Motor neuron (in vitro differentiated cells): ENCODE measurements at regions not wholly inside any gene's neighbourhood (a gene's known extent, or its start where the extent isn't known, plus 50 kb on each side); places are given as distances from the start of the nearest gene placed in this dataset.

Source experiments
- ATAC-seq, 8 experiments: fragments of 200-7000 bp; cut with Tn5 transposase; replicated peaks in 6 of 8; 2 replicates each; pipeline ENCODE4 v1.8.0; 2021; ENCODE audit warnings: mild to moderate bottlenecking in 8 of 8, moderate library complexity in 8 of 8
- H3K27ac ChIP-seq, 2 donors: fragments of 250-450 bp; sonication (Bioruptor Pico); 2 replicates each; pipeline ENCODE4 v1.9.0; 2021; ENCODE audit warnings: antibody characterized with exemption in 2 of 2, mild to moderate bottlenecking in 2 of 2, moderate library complexity in 1 of 2
- H3K4me1 ChIP-seq, 2 donors: fragments of 250-450 bp; sonication (Bioruptor Pico); replicated peaks in 1 of 2; 2 replicates each; pipeline ENCODE4 v1.6.1; 2021; ENCODE audit warnings: antibody characterized with exemption in 2 of 2, mild to moderate bottlenecking in 2 of 2, moderate library complexity in 1 of 2
- H3K4me3 ChIP-seq, 5 donors: fragments of 250-450 bp; sonication (Bioruptor Pico); 2 replicates each; pipeline ENCODE4 v1.9.0; 2021; ENCODE audit warnings: antibody characterized with exemption in 5 of 5, mild to moderate bottlenecking in 5 of 5, moderate library complexity in 4 of 5
- WGBS, 10 experiments: fragments of 450-650 bp; shearing (Covaris generic); methylation state at CpG; one replicate each; pipeline ENCODE4 v1.0.0; 2022; 5-methylcytosine and 5-hydroxymethylcytosine counted together
- in situ Hi-C, 9 experiments: fragments of 400-800 bp; cut with MboI; loops; one replicate each; pipeline ENCODE4 v1.15.0; 2021; ENCODE audit warnings: low sequenced_read_pairs in 9 of 9, low pct_unique_long_range_greater_than_20kb in 2 of 9; ENCODE audit not compliant: unreplicated experiment in 9 of 9

- in situ Hi-C loops, result no loop called here
- 0 to 93% (median 68%) methylated on average over 1 to 12 of the region's 18 CpGs; no CpG with 5 or more reads in 1 of the 10 experiments for WGBS, 10 experiments
- H3K4me1 ChIP-seq, result peaks cover 8 to 12% of the 10 kb centered on the region in 2 donors
- H3K27ac ChIP-seq, result no peak overlapping the region
- no peak for ATAC-seq
- H3K4me3 ChIP-seq, result no peak overlapping the region
Observed at GRCh38 chr2:239892441-239893235, 132.5 kb downstream of the NDUFA10 start.

GRCh38 chr2:239891698-239892097, 133.4 kb downstream of the NDUFA10 start:
- H3K4me3 ChIP-seq, result no peak overlapping the region
- in situ Hi-C loops, result no loop called here
- peaks cover 8 to 12% of the 10 kb centered on the region in 2 donors for H3K4me1 ChIP-seq
- H3K27ac ChIP-seq, result no peak overlapping the region
- peak in 2 of 8 experiments; percentile 38 to 51 for ATAC-seq
- 75 to 100% (median 100%) methylated on average over 1 to 3 of the region's 3 CpGs; no CpG with 5 or more reads in 1 of the 10 experiments for WGBS, 10 experiments

- WGBS, 10 experiments, result 60 to 100% (median 86%) methylated on average over 1 to 8 of the region's 9 CpGs; no CpG with 5 or more reads in 2 of the 10 experiments
- no peak for ATAC-seq
- H3K4me3 ChIP-seq, result no peak overlapping the region
- in situ Hi-C loops, result no loop called here
- peaks cover 8 to 12% of the 10 kb centered on the region in 2 donors for H3K4me1 ChIP-seq
- no peak overlapping the region for H3K27ac ChIP-seq
Observed at GRCh38 chr2:239890206-239890746, 134.9 kb downstream of the NDUFA10 start.

GRCh38 chr2:239889641-239890121, 135.5 kb downstream of the NDUFA10 start:
- WGBS, 10 experiments, result 46 to 83% (median 62%) methylated on average over 3 to 9 of the region's 9 CpGs; no CpG with 5 or more reads in 4 of the 10 experiments
- no peak overlapping the region for H3K27ac ChIP-seq
- peaks cover 8 to 12% of the 10 kb centered on the region in 2 donors for H3K4me1 ChIP-seq
- H3K4me3 ChIP-seq, result no peak overlapping the region
- ATAC-seq, result peak in 5 of 8 experiments; percentile 23 to 68 (median 56)
- in situ Hi-C loops, result no loop called here

GRCh38 chr2:239887604-239888003, 137.5 kb downstream of the NDUFA10 start:
- in situ Hi-C loops, result no loop called here
- no peak overlapping the region for H3K27ac ChIP-seq
- WGBS, 10 experiments, result 20 to 100% (median 76%) methylated on average over 1 to 2 of the region's 2 CpGs; no CpG with 5 or more reads in 2 of the 10 experiments
- peaks cover 8 to 12% of the 10 kb centered on the region in 2 donors for H3K4me1 ChIP-seq
- H3K4me3 ChIP-seq, result no peak overlapping the region
- no peak for ATAC-seq

GRCh38 chr2:239886781-239887180, 138.4 kb downstream of the NDUFA10 start:
- in situ Hi-C loops, result no loop called here
- ATAC-seq, result no peak
- H3K4me1 ChIP-seq, result peaks cover 8 to 12% of the 10 kb centered on the region in 2 donors
- no peak overlapping the region for H3K27ac ChIP-seq
- H3K4me3 ChIP-seq, result no peak overlapping the region

GRCh38 chr2:239884875-239885274, 140.3 kb downstream of the NDUFA10 start:
- in situ Hi-C loops, result no loop called here
- Histone ChIP-seq H3K27ac (no peak overlapping the region), H3K4me3 (no peak overlapping the region), H3K4me1 (peaks cover 3 to 10% of the 10 kb centered on the region in 2 donors)
- ATAC-seq, result no peak
- whole genome bisulfite sequencing, 10 experiments, result 18 to 100% (median 86%) methylated on average over 1 to 2 of the region's 2 CpGs; no CpG with 5 or more reads in 1 of the 10 experiments

GRCh38 chr2:239884051-239884405, 141.1 kb downstream of the NDUFA10 start:
- Histone ChIP-seq H3K27ac (no peak overlapping the region), H3K4me3 (no peak overlapping the region), H3K4me1 (peaks cover 0 to 3% of the 10 kb centered on the region in 2 donors)
- in situ Hi-C loops, result no loop called here
- 20 to 83% (median 68%) methylated on average over 1 to 3 of the region's 5 CpGs; no CpG with 5 or more reads in 6 of the 10 experiments for WGBS, 10 experiments
- no peak for ATAC-seq

GRCh38 chr2:239883326-239884050, 141.7 kb downstream of the NDUFA10 start:
- no peak overlapping the region for H3K27ac ChIP-seq
- ATAC-seq, result no peak
- in situ Hi-C loops, result no loop called here
- H3K4me3 ChIP-seq, result no peak overlapping the region
- WGBS, 10 experiments, result 33 to 100% (median 66%) methylated on average over 2 to 4 of the region's 12 CpGs; no CpG with 5 or more reads in 6 of the 10 experiments
- H3K4me1 ChIP-seq, result peaks cover 0 to 3% of the 10 kb centered on the region in 2 donors

- WGBS, 10 experiments, result 0 to 83% (median 8%) methylated on average over 1 to 4 of the region's 4 CpGs; no CpG with 5 or more reads in 6 of the 10 experiments
- ATAC-seq, result no peak
- Histone ChIP-seq H3K27ac (no peak overlapping the region), H3K4me3 (no peak overlapping the region), H3K4me1 (no peaks in the 10 kb centered on the region)
- in situ Hi-C loops, result no loop called here
Observed at GRCh38 chr2:239882781-239883180, 142.4 kb downstream of the NDUFA10 start.

- WGBS, 10 experiments, result 0 to 67% (median 50%) methylated on average over 1 to 2 of the region's 5 CpGs; no CpG with 5 or more reads in 5 of the 10 experiments
- ATAC-seq, result peak in 7 of 8 experiments; percentile 23 to 90 (median 40)
- Histone ChIP-seq H3K4me3 (no peak overlapping the region), H3K4me1 (no peaks in the 10 kb centered on the region), H3K27ac (no peak overlapping the region)
- in situ Hi-C loops, result no loop called here
Observed at GRCh38 chr2:239882331-239882732, 142.8 kb downstream of the NDUFA10 start.

- WGBS, 10 experiments, result 0 to 100% (median 82%) methylated on average over 1 to 11 of the region's 17 CpGs; no CpG with 5 or more reads in 1 of the 10 experiments
- Histone ChIP-seq H3K4me1 (no peaks in the 10 kb centered on the region), H3K4me3 (no peak overlapping the region), H3K27ac (no peak overlapping the region)
- ATAC-seq, result peak in 1 of 8 experiments; percentile 72
- in situ Hi-C loops, result no loop called here
Observed at GRCh38 chr2:239881561-239882320, 143.4 kb downstream of the NDUFA10 start.
